GM19468 (cell line): ENCODE measurements at regions not wholly inside any gene's neighbourhood (a gene's known extent, or its start where the extent isn't known, plus 50 kb on each side); places are given as distances from the start of the nearest gene placed in this dataset.
A peak's percentile ranks its signal among the peaks of the same experiment; 100 is the strongest.
"Not testable (repeated sequence)": the region's sequence is repeated elsewhere in the genome, so short reads cannot be mapped to it uniquely, and the experiment has no call there.

Source experiments
- ATAC-seq: cut with Tn5 transposase; IDR thresholded peaks from one replicate; pipeline ENCODE4 v1.9.1; 2021; ENCODE audit warnings: mild to moderate bottlenecking, moderate library complexity, moderate number of reproducible peaks; ENCODE audit not compliant: unreplicated experiment; ENCODE audit errors: extremely low read depth

GRCh38 chr12:11976005-11976404, 94.7 kb upstream of the BCL2L14 start:
- ATAC-seq, result no peak

DNA sequence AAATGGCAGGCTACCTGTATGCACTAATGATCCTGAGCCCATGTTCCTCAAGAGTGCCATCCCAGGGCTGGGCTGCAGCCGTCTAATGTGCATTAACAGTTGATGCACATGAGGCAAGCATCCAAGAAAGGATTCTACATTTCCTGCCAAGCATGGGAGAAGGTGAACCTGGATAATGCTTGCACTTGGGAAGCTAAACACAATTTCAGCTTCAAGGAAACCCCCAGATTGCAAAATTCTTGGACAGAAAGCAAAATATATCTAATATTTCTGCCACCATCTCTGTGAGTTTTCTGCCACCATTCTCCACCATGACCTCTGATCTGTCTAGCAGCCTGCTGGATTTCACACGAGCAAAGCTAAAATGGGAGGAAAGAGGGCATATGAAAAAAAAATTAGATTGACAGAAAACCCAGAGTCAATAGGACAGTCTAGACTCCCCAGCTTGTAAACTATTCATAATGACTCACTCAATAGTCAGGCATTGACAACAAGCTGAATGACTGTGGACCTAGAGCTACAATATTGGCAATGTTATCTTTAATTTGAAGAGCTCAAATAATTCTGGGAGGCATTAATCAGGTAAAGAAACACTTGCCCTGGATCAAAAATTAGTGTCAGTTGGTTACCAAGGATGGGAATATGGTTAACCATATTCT, 91.9 kb upstream of the BCL2L14 start:
- ATAC-seq, result no peak

- ATAC-seq, result no peak
These were observed 90.6 kb upstream of the BCL2L14 start for GRCh38 chr12:11980115-11980514.

GRCh38 chr12:11981121-11981733, 89.5 kb upstream of the BCL2L14 start:
- peak; percentile 73 for ATAC-seq

GRCh38 chr12:11984417-11984816, 86.3 kb upstream of the BCL2L14 start:
- ATAC-seq, result no peak

DNA sequence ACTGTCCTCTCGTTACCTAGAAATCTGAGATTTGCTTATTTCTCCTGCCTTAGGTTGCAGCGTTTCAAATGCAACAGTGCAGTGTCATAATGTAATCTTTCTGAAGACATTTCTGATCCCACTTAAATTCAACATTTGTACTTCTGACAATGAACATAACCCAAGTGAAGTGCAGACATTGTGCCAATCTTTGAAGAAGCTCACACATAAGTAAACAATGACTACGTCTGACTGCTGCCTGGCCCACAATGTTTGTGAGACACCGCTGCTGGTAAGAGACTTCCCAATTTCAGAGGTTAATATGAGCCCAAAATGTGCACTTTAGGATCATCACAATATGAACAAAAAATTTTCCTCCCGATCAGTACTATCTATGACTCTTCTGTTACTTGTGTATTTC, 84.6 kb upstream of the BCL2L14 start:
- ATAC-seq, result no peak

- no peak for ATAC-seq
These were observed 82.8 kb upstream of the BCL2L14 start for GRCh38 chr12:11987901-11988300.

- no peak for ATAC-seq
These were observed 79.1 kb upstream of the BCL2L14 start for GRCh38 chr12:11991604-11992003.

- ATAC-seq, result no peak
These were observed 78.2 kb upstream of the BCL2L14 start for GRCh38 chr12:11992515-11992914.

DNA sequence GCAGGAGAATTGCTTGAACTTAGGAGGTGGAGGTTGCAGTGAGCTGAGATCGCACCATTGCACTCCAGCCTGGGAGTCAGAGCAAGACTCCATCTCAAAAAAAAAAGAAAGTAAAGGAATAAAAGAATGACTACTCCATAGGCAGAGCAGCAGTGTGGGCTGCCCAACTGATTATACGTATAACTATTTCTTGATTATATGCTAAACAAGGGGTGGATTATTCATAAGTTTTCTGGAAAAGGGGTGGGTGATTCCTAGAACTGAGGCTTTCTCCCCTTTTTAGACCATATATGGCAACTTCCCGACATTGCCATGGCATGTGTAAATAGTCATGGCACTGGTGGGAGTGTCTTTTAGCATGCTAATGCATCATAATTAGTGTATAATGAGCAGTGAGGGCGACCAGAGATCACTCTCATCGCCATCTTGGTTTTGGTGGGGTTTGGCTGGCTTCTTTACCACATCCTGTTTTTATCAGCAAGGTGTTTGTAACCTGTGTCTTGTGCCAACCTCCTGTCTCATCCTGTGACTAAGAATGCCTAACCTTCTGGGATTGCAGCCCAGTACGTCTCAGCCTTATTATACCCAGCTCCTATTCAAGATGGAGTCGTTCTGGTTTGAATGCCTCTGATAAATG, 72.3 kb upstream of the BCL2L14 start:
- ATAC-seq, result not testable (repeated sequence)

DNA sequence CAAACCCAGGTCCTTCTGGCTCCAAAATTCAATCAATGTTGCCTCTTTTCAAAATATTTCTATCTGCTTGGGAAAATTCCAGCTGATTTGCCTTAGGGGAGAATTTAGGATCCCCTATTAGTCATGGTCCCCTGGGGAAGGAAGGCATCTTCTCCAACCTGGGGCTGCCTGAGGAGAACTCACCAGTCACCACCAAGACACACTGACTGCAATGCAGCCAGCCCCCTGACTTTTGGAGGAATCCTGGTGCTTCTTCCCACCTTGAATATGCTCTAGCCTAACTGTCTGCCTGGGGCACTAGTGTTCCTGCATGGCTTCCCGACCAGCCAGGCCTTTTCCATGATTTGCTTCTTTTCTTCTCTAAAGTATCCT, 71.8 kb upstream of the BCL2L14 start:
- ATAC-seq, result no peak

DNA sequence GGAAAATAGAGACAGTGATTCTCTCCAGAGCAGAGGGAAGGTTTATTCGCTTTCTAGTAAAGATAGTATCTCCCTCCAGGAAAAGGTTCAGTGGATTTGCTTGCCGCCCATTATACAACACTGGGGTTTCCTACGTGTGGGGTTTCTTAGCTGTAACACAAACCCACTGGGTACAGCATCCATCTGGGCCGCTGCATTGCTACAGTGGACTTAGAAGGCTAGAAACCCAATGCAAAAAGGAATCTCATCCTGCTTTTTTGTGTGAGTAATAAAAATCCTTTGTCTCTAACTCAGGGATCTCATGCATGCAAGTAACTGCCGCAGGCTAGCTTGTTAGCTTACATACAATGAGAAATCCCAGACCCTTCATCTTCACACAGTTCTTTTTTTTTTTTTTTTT, 67.1 kb upstream of the BCL2L14 start:
- ATAC-seq, result no peak

- ATAC-seq, result no peak
These were observed 66.2 kb upstream of the BCL2L14 start for GRCh38 chr12:12004524-12004923.

- ATAC-seq, result no peak
These were observed 63.6 kb upstream of the BCL2L14 start for GRCh38 chr12:12007001-12007712.

DNA sequence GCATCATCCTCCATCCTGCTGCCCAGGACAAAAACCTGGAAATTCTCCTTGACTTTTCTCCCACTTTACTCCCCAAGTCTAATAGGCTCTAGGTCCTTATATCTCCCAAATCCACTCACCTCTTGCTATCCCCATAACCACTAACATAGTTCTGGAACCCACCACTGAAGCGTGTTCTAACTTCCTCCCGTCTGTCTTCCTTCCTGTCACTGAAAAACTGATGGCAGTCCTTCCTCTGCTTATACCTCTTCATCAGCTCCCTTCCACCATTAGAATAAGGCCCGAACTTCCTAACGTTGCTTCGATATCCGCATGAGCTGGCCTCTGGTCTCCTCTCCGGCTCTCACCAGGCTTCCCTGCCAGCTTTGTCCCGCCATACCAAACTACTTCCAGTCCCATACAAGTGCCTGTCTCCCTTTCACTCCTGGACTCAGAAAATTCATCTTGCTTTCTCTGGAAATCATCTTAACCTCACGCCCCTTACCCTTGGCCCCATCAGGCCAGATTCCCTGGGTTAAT, 63.0 kb upstream of the BCL2L14 start:
- ATAC-seq, result no peak

DNA sequence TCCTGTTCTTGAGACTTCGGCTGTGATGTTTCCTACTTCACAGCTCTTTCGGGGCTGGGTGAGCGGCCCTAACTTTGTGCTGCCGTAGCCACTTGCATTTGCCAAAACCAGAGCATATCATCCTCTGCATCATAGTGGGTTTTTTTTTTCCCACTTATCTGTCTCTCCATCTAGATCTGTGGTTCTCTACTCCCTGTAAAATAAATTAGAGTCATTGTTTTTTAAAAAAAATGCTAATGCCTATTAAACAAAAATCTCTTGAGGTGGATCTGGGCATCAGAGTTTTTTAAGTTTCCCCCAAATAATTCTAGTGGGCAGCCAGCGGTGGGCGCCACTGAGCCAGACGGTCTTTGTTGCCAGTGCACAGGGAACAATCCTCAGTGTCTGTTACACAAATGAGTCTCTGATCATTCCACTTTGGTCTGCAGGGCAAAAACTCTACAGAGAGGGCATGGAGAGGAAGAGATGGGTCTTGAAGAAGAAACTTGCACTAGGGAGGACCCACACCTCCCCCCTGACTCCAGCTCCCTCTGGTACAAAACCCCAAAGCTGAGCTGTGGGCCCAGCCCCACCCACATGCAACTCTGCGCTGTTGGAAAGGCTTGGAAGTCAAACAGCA, 62.4 kb upstream of the BCL2L14 start:
- no peak for ATAC-seq

DNA sequence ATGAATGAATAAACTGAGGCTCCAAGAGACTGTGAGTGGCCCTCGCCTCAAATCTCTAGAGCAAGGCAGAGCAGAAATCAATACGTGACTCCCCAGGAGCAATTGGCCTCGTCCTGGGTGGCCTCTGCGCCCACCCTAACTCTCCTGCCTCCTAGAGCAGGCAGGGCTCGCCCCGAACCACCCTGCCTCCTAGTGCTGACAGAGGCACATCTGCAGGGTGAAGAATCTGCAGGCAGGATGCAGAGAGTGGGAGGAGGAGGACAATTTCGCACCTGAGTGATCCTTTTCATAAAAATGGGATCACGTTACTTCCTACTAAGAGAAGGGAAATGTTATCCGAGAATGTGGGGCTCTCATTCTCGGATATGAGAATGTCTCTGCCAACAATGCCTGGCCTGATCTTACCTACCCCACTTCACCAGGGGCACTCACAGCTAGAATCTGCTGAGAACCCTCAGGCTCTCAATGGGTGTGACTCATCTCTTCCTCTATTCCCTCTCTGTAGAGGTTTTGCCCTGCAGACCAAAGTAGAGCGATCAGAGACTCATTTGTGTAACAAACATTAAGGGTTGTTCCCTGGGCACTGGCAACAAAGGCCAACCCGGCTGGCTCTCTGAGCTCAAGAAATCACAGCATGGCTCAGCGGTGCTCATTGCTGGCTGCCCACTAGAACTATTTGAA, 61.7 kb upstream of the BCL2L14 start:
- ATAC-seq, result no peak

DNA sequence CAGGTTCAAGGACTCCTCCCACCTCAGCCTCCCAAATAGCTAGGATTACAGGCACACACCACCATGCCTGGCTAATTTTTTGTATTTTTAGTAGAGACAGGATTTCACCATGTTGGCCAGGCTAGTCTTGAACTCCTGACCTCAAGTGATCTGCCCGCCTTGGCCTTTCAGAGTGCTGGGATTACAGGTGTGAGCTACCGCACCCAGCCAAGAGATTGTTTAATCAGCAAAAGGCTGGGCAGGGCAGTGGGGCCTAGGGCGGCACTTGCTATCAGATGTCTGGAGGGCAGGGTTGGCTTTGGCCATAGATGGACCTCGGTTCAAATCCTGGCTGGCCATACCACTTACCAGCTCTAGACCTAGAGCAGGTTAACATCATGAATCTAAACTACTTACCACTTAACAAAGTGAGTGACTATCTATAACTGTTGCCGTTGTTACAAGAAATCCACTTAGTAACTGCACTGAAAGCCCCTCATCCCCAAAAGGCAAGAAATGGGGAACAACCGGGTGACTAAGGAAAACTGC, 60.9 kb upstream of the BCL2L14 start:
- not testable (repeated sequence) for ATAC-seq

GRCh38 chr12:12010277-12011039, 60.3 kb upstream of the BCL2L14 start:
- no peak for ATAC-seq
